ENCODE measurements at regions not wholly inside any gene's neighbourhood (a gene's known extent, or its start where the extent isn't known, plus 50 kb on each side); places are given as distances from the start of the nearest gene placed in this dataset.

DNA sequence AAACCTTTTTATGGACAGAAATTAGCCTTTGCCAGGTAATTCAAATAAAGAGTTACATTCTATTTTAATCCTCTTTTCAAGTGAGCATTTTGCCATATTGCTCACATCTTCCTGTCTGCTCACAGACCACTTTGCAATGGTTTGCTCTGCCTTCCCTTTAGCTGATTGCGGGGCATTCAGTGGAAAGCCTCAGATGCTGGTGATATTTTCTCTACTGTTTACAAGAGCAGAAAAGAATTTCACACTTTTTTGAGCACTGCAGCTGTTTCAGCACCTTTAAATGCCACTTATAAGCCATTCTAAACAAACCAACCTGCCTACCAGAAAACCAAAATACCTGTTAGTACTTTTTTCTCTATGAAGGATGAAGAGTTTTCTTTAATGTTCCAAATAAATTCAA lies 195.7 kb upstream of the LRIG3 start:
- no peak for TF ChIP-seq CTCF (conservative IDR thresholded peaks at IDR 0.05; ENCODE audit: low read depth, low read length)
- no peaks in the 10 kb centered on the region for H4K20me1 ChIP-seq (ENCODE audit: insufficient read depth, low read length)
- ChIA-PET POLR2A (ENCODE audit: unreplicated experiment) (no interaction called here), CTCF (interaction anchor here (2.1 to 2.7 kb wide), 2 partner anchors 34 to 49 kb away, joined by 7 to 9 read pairs; no protein-coding TSS in a partner anchor)
- H3K18ac ChIP-seq (ENCODE audit: low read depth, low read length): no peak overlapping the region
- H2BK15ac ChIP-seq (ENCODE audit: low read depth, low read length): no peak overlapping the region
- peaks cover 4% of the 10 kb centered on the region; the same call in 1 of the 2 replicates for H3K4me1 ChIP-seq (ENCODE audit: control insufficient read depth, insufficient read depth, low read length)
- H3K23ac ChIP-seq (ENCODE audit: low read depth, low read length): no peak overlapping the region
- ATAC-seq (ENCODE audit: low read depth) (no peak), DNase-seq (no peak)
- intact Hi-C loops (cut with micrococcal nuclease): no loop called here
- H2AFZ ChIP-seq (replicated peaks; ENCODE audit: low read length, poor library complexity): no peak overlapping the region
- no peak overlapping the region for H2AK9ac ChIP-seq (replicated peaks; ENCODE audit: low read depth, low read length, poor library complexity)
- peak overlapping the region; percentile 41; the same call in 1 of the 2 replicates for H3K4me2 ChIP-seq (ENCODE audit: low read depth, low read length)
- in situ Hi-C loops (cut with MboI; ENCODE audit: low sequenced_read_pairs): no loop called here
- H3K9me1 ChIP-seq (ENCODE audit: insufficient read depth, low read length): no peaks in the 10 kb centered on the region
- H2BK20ac ChIP-seq (ENCODE audit: low read depth, low read length): no peak overlapping the region; the same call in 1 of the 2 replicates
- no peaks in the 10 kb centered on the region for H3K36me3 ChIP-seq (ENCODE audit: control insufficient read depth, insufficient read depth, low read length)
- H3K27me3 ChIP-seq (ENCODE audit: control insufficient read depth, insufficient read depth, low read length): no peaks in the 10 kb centered on the region
- dilution Hi-C loops (cut with HindIII; ENCODE audit: low sequenced_read_pairs, unreplicated experiment): no loop called here
- H2AK5ac ChIP-seq (ENCODE audit: low read depth, low read length): no peak overlapping the region
- 0 out of 4 replicates have a peak overlapping the region, but pooled peaks of 1 of the 2 experiments have one; percentile 43 for H4K8ac ChIP-seq (ENCODE audit: low read depth in 2 of 2, low read length in 2 of 2)
- H3K56ac ChIP-seq (ENCODE audit: extremely low read depth, insufficient read depth, low read length): no peak overlapping the region; the same call in 1 of the 2 replicates
- H3K14ac ChIP-seq (replicated peaks; ENCODE audit: low read depth, low read length): no peak overlapping the region
- no peak overlapping the region for H3K9ac ChIP-seq (ENCODE audit: low read depth, low read length)
- H3K9me3 ChIP-seq (ENCODE audit: control insufficient read depth, insufficient read depth, low read length): no peaks in the 10 kb centered on the region
- H2BK5ac ChIP-seq (ENCODE audit: low read depth, low read length, poor library complexity, severe bottlenecking): no peak overlapping the region
- H4K5ac ChIP-seq (ENCODE audit: low read depth, low read length): no peak overlapping the region
- no peaks in the 10 kb centered on the region for H3K79me1 ChIP-seq (ENCODE audit: low read depth in 1 of 2, low read length in 2 of 2)
- no peak overlapping the region for H3K4ac ChIP-seq (ENCODE audit: low read depth, low read length)
- H3K4me3 ChIP-seq (ENCODE audit: insufficient read depth, low read depth, low read length): no peak overlapping the region
- no peak overlapping the region; the same call in 1 of the 2 replicates for H2BK120ac ChIP-seq (ENCODE audit: low read depth, low read length)
- BruUV-seq (replicated peaks): no TSS peak
- no peak overlapping the region for H3K27ac ChIP-seq (ENCODE audit: insufficient read depth, low read length)
- H4K91ac ChIP-seq (ENCODE audit: insufficient read depth, low read depth, low read length): no peak overlapping the region
- 50% methylated on average over 1 of the region's 1 CpG; no CpG with 5 or more reads in 1 of the 2 experiments for WGBS, 2 experiments (ENCODE audit: extremely low coverage in 2 of 2, insufficient read length in 1 of 2)

Measured in IMR-90 (cell line).